Heart left ventricle (tissue), 13 donors: ENCODE measurements at regions not wholly inside any gene's neighbourhood (a gene's known extent, or its start where the extent isn't known, plus 50 kb on each side); places are given as distances from the start of the nearest gene placed in this dataset.

Experiments
- POLR2A ChIP-seq, 2 donors: fragments of 450-650 bp; IDR thresholded peaks; one replicate each; pipeline ENCODE4 v1.6.1; 2017; ENCODE audit warnings: antibody characterized with exemption in 2 of 2, mild to moderate bottlenecking in 2 of 2, moderate library complexity in 2 of 2
- TF ChIP-seq, protein P1 (sequence below), 12 donors: fragments of 200-600 bp; sonication (generic) in 4 of 12; IDR thresholded peaks; one replicate each; pipeline versions ENCODE4 v1.5.0 to v1.8.0; 2018 to 2022; ENCODE audit warnings: antibody characterized with exemption in 12 of 12, mild to moderate bottlenecking in 5 of 12
- donor health status: ischemic (EF 13 %, LVEDD 7.1; RV severe dilation, severe dysfunction).
- donor health status: DM: no; HTN: yes; CAD: no.
- donor health status: DM: no; HTN: no; CAD: no.
- donor health status: ischemic (EF 25% LVEDD 6.9; RV normal size, moderate dysfunction).
- donor health status: ischemic (EF 25% LVEDD 5.7; RV mildly dilated, moderate dysfunction).
- donor health status: ischemic (EF 35%, LVEDD 5.7; RV mildly dilated, moderate dysfunction).
- donor health status: nonischemic (EF 11% LVEDD 7.7; RV severe dilation, severe dysfunction).
- donor health status: DM: yes; HTN: yes; CAD: no.
- donor health status: PGD.
- donor health status: ischemic (EF 29% LVEDD 5.4; RV normal size, mild dysfunction).
- donor health status: nonischemic (EF 23%, LVEDD 6.1; RV moderate dilation, normal function).

DNA sequence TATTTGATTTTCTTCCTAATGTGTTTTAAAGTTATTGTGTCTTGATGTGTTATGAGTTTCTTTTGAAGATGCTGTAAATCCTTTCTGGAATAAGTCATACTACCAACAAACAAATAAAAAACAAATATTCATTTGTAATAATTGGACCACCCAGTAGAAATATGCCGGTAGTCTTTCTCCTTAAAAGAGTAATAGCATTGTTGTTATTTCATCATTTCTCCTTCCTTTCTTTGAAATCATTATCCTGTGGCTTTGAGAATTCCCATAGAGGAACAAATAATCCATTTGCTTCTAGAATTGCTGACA, 169.4 kb downstream of the NNT start:
- TF ChIP-seq, protein P1, sequence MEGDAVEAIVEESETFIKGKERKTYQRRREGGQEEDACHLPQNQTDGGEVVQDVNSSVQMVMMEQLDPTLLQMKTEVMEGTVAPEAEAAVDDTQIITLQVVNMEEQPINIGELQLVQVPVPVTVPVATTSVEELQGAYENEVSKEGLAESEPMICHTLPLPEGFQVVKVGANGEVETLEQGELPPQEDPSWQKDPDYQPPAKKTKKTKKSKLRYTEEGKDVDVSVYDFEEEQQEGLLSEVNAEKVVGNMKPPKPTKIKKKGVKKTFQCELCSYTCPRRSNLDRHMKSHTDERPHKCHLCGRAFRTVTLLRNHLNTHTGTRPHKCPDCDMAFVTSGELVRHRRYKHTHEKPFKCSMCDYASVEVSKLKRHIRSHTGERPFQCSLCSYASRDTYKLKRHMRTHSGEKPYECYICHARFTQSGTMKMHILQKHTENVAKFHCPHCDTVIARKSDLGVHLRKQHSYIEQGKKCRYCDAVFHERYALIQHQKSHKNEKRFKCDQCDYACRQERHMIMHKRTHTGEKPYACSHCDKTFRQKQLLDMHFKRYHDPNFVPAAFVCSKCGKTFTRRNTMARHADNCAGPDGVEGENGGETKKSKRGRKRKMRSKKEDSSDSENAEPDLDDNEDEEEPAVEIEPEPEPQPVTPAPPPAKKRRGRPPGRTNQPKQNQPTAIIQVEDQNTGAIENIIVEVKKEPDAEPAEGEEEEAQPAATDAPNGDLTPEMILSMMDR (IDR thresholded peaks at IDR 0.05): no peak
- no peak for TF ChIP-seq POLR2A (IDR thresholded peaks at IDR 0.05)
